Stimulated activated CD4-positive, alpha-beta T cell treated with anti-CD3 and anti-CD28 coated beads, Interleukin-1b, Interleukin-23, amount 100 ng/mL, for 48 hours (primary cell): ENCODE measurements at regions not wholly inside any gene's neighbourhood (a gene's known extent, or its start where the extent isn't known, plus 50 kb on each side); places are given as distances from the start of the nearest gene placed in this dataset.
"Not testable (repeated sequence)": the region's sequence is repeated elsewhere in the genome, so short reads cannot be mapped to it uniquely, and the experiment has no call there.

ENCODE experiments used
- DNase-seq: peaks from one replicate; pipeline ENCODE4 v3.0.0-alpha.2; 2020

GRCh38 chr12:116361414-116362223, 84.1 kb upstream of the MED13L start:
- DNase-seq = no peak

- DNase-seq = no peak
Measured at GRCh38 chr12:116365114-116365513, 87.6 kb upstream of the MED13L start.

GRCh38 chr12:116365606-116366455, 88.3 kb upstream of the MED13L start:
- DNase-seq = no peak

GRCh38 chr12:116366456-116366776, 88.9 kb upstream of the MED13L start:
- DNase-seq = no peak

- no peak for DNase-seq
Measured at GRCh38 chr12:116366824-116367223, 89.3 kb upstream of the MED13L start.

GRCh38 chr12:116368196-116369194, 91.0 kb upstream of the MED13L start:
- no peak for DNase-seq

GRCh38 chr12:116370004-116370404, 92.5 kb upstream of the MED13L start:
- DNase-seq = no peak

GRCh38 chr12:116370886-116371580, 93.5 kb upstream of the MED13L start:
- DNase-seq = no peak

- DNase-seq = no peak
Measured at GRCh38 chr12:116372815-116373214, 95.3 kb upstream of the MED13L start.

GRCh38 chr12:116373572-116374206, 96.2 kb upstream of the MED13L start:
- no peak for DNase-seq

GRCh38 chr12:116374207-116374606, 96.7 kb upstream of the MED13L start:
- DNase-seq = no peak

GRCh38 chr12:116375278-116375842, 97.9 kb upstream of the MED13L start:
- DNase-seq = no peak

- DNase-seq = peak; percentile 14
Measured at GRCh38 chr12:116376354-116377193, 99.1 kb upstream of the MED13L start.

GRCh38 chr12:116377194-116377571, 99.7 kb upstream of the MED13L start:
- DNase-seq = not testable (repeated sequence)

GRCh38 chr12:116378002-116378401, 100.5 kb upstream of the MED13L start:
- DNase-seq = no peak

- no peak for DNase-seq
Measured at GRCh38 chr12:116380108-116380507, 102.6 kb upstream of the MED13L start.

- not testable (repeated sequence) for DNase-seq
Measured at GRCh38 chr12:116380740-116381139, 103.2 kb upstream of the MED13L start.

GRCh38 chr12:116381240-116381743, 103.8 kb upstream of the MED13L start:
- DNase-seq = no peak

- no peak for DNase-seq
Measured at GRCh38 chr12:116381744-116382685, 104.5 kb upstream of the MED13L start.
